HG02759 (cell line): ENCODE measurements at regions not wholly inside any gene's neighbourhood (a gene's known extent, or its start where the extent isn't known, plus 50 kb on each side); places are given as distances from the start of the nearest gene placed in this dataset.
"Not testable (repeated sequence)": the region's sequence is repeated elsewhere in the genome, so short reads cannot be mapped to it uniquely, and the experiment has no call there.

Experiments used
- ATAC-seq: cut with Tn5 transposase; IDR thresholded peaks from one replicate; pipeline ENCODE4 v1.9.1; 2021; ENCODE audit warnings: mild to moderate bottlenecking, moderate library complexity; ENCODE audit not compliant: unreplicated experiment

- no peak for ATAC-seq
Observed at GRCh38 chr5:135160036-135160675, 126.1 kb upstream of the PITX1 start.

- no peak for ATAC-seq
Observed at GRCh38 chr5:135159626-135160025, 125.6 kb upstream of the PITX1 start.

- ATAC-seq, result no peak
Observed at GRCh38 chr5:135158982-135159381, 125.0 kb upstream of the PITX1 start.

GRCh38 chr5:135158314-135158697 lies 124.3 kb upstream of the PITX1 start:
- ATAC-seq, result no peak

- no peak for ATAC-seq
Observed at GRCh38 chr5:135157421-135158313, 123.6 kb upstream of the PITX1 start.

GRCh38 chr5:135156715-135157404 lies 122.8 kb upstream of the PITX1 start:
- no peak for ATAC-seq

- no peak for ATAC-seq
Observed at GRCh38 chr5:135156337-135156714, 122.3 kb upstream of the PITX1 start.

GRCh38 chr5:135155616-135156214 lies 121.7 kb upstream of the PITX1 start:
- ATAC-seq, result no peak

- no peak for ATAC-seq
Observed at GRCh38 chr5:135154961-135155360, 120.9 kb upstream of the PITX1 start.

- no peak for ATAC-seq
Observed at GRCh38 chr5:135154197-135154596, 120.2 kb upstream of the PITX1 start.

- ATAC-seq, result no peak
Observed at GRCh38 chr5:135153661-135154060, 119.6 kb upstream of the PITX1 start.

GRCh38 chr5:135153259-135153658 lies 119.2 kb upstream of the PITX1 start:
- ATAC-seq, result no peak

GRCh38 chr5:135151660-135152059 lies 117.6 kb upstream of the PITX1 start:
- not testable (repeated sequence) for ATAC-seq

GRCh38 chr5:135151256-135151655 lies 117.2 kb upstream of the PITX1 start:
- no peak for ATAC-seq

GRCh38 chr5:135150767-135151166 lies 116.7 kb upstream of the PITX1 start:
- ATAC-seq, result no peak

GRCh38 chr5:135149956-135150723 lies 116.1 kb upstream of the PITX1 start:
- no peak for ATAC-seq

- no peak for ATAC-seq
Observed at GRCh38 chr5:135149229-135149955, 115.4 kb upstream of the PITX1 start.

GRCh38 chr5:135147294-135148090 lies 113.5 kb upstream of the PITX1 start:
- ATAC-seq, result no peak

GRCh38 chr5:135145985-135146384 lies 112.0 kb upstream of the PITX1 start:
- no peak for ATAC-seq
